SK-N-SH (cell line): ENCODE measurements at regions not wholly inside any gene's neighbourhood (a gene's known extent, or its start where the extent isn't known, plus 50 kb on each side); places are given as distances from the start of the nearest gene placed in this dataset.

ENCODE experiments used
- CTCF ChIA-PET: fragments of 300-600, 350-600 bp; formaldehyde crosslinking; extraction: SDS; loops from one replicate; lab custom pipeline; 2021; lab: Yijun Ruan, JAX
- POLR2A ChIA-PET: fragments of 350-600 bp; sonication (Branson Sonifier 250); formaldehyde crosslinking; extraction: SDS; loops from one replicate; lab custom pipeline; 2020; ENCODE audit warnings: antibody characterized with exemption, inconsistent platforms; lab: Yijun Ruan, JAX
- DNase-seq: peaks from one replicate; pipeline ENCODE4 v3.0.0; 2012
- H2AFZ ChIP-seq: fragments of 200-600 bp; sonication (generic); 2 replicates; pipeline ENCODE4 v1.8.1; 2016; ENCODE audit warnings: antibody characterized with exemption, mild to moderate bottlenecking, low read depth
- H3F3A ChIP-seq: fragments of 200-600 bp; sonication (generic); replicated peaks from 2 replicates; pipeline ENCODE3; 2016; ENCODE audit warnings: antibody characterized with exemption, mild to moderate bottlenecking; ENCODE audit not compliant: insufficient read depth
- H3K27ac ChIP-seq, 2 experiments: fragments of 200-500 bp in 1 of 2; fragments of 200-600 bp in 1 of 2; sonication (Bioruptor generic) in 1 of 2; sonication (generic), shearing (Covaris generic) in 1 of 2; 2 replicates each; pipeline versions ENCODE4 v1.5.1 to v1.6.1; 2014 to 2016; ENCODE audit warnings: low read depth in 2 of 2, inconsistent platforms in 1 of 2, low read length in 1 of 2, mild to moderate bottlenecking in 1 of 2, mixed read lengths in 1 of 2
- H3K27me3 ChIP-seq: fragments of 200-600 bp; sonication (generic), shearing (Covaris generic); 2 replicates; pipeline ENCODE4 v1.6.1; 2016; ENCODE audit warnings: mixed run types; ENCODE audit not compliant: insufficient read depth
- H3K36me3 ChIP-seq, 2 experiments: fragments of 200-500 bp in 1 of 2; fragments of 200-600 bp in 1 of 2; sonication (Bioruptor generic) in 1 of 2; sonication (generic) in 1 of 2; replicated peaks in 1 of 2; 2 replicates each; pipeline versions ENCODE3 to v1.5.1; 2014 to 2016; ENCODE audit warnings: low read length in 1 of 2, mild to moderate bottlenecking in 1 of 2; ENCODE audit not compliant: insufficient read depth in 2 of 2, control insufficient read depth in 1 of 2
- H3K4me1 ChIP-seq, 2 experiments: fragments of 200-500 bp in 1 of 2; fragments of 200-600 bp in 1 of 2; sonication (Bioruptor generic) in 1 of 2; sonication (generic), shearing (Covaris generic) in 1 of 2; 2 replicates each; pipeline versions ENCODE4 v1.5.1 to v1.6.1; 2014 to 2016; ENCODE audit warnings: low read depth in 1 of 2, low read length in 1 of 2, mixed run types in 1 of 2; ENCODE audit not compliant: insufficient read depth in 2 of 2, control insufficient read depth in 1 of 2
- H3K4me2 ChIP-seq: fragments of 200-600 bp; sonication (generic), shearing (Covaris generic); 2 replicates; pipeline ENCODE4 v1.6.1; 2017; ENCODE audit warnings: mixed run types
- H3K4me3 ChIP-seq, 2 experiments: fragments of 200-500 bp in 1 of 2; fragments of 200-600 bp in 1 of 2; sonication (Bioruptor generic) in 1 of 2; sonication (generic), shearing (Covaris generic) in 1 of 2; 2 replicates each; pipeline versions ENCODE4 v1.5.1 to v1.8.1; 2014 to 2016; ENCODE audit warnings: low read depth in 2 of 2, inconsistent platforms in 1 of 2, low read length in 1 of 2, mild to moderate bottlenecking in 1 of 2, mixed read lengths in 1 of 2, moderate library complexity in 1 of 2
- H3K79me2 ChIP-seq: fragments of 200-600 bp; sonication (generic); 2 replicates; pipeline ENCODE4 v1.8.1; 2017; ENCODE audit warnings: mild to moderate bottlenecking; ENCODE audit not compliant: insufficient read depth
- H3K9ac ChIP-seq: fragments of 200-600 bp; sonication (generic); 2 replicates; pipeline ENCODE4 v1.6.1; 2017; ENCODE audit warnings: mixed run types
- H3K9me2 ChIP-seq: fragments of 200-600 bp; sonication (generic); 2 replicates; pipeline ENCODE4 v1.6.1; 2017; ENCODE audit warnings: mixed run types
- H3K9me3 ChIP-seq: fragments of 200-600 bp; sonication (generic); 2 replicates; pipeline ENCODE4 v1.6.1; 2017; ENCODE audit warnings: mixed run types, mild to moderate bottlenecking, moderate library complexity
- H4K20me1 ChIP-seq: fragments of 200-600 bp; sonication (generic); 2 replicates; pipeline ENCODE4 v1.6.1; 2017; ENCODE audit warnings: mild to moderate bottlenecking, mixed run types; ENCODE audit not compliant: insufficient read depth
- EP300 ChIP-seq, 2 experiments: IDR thresholded peaks; 2 replicates each; pipeline versions ENCODE4 v1.4.0 to v1.6.1; 2012; ENCODE audit warnings: borderline replicate concordance in 1 of 2, low read depth in 1 of 2, low read length in 1 of 2
- FOSL2 ChIP-seq: IDR thresholded peaks from 2 replicates; pipeline ENCODE4 v1.4.0; 2012; ENCODE audit warnings: low read depth, mild to moderate bottlenecking, moderate library complexity, borderline replicate concordance
- GATA2 ChIP-seq: sonication (generic); formaldehyde crosslinking; IDR thresholded peaks from 2 replicates; pipeline ENCODE4 v1.5.0; 2020; ENCODE audit warnings: mild to moderate bottlenecking, missing genetic modification reagents
- MEF2A ChIP-seq: IDR thresholded peaks from 2 replicates; pipeline ENCODE4 v1.4.0; 2012; ENCODE audit warnings: low read depth, borderline replicate concordance
- MXI1 ChIP-seq: IDR thresholded peaks from 2 replicates; pipeline ENCODE4 v1.6.1; 2012; ENCODE audit warnings: mild to moderate bottlenecking, low read depth, low read length, improper control_type of control experiment
- NFIC ChIP-seq: IDR thresholded peaks from 2 replicates; pipeline ENCODE4 v1.4.0; 2012; ENCODE audit warnings: borderline replicate concordance
- NRF1 ChIP-seq: IDR thresholded peaks from 2 replicates; pipeline ENCODE4 v1.6.1; 2012; ENCODE audit warnings: low read depth, mild to moderate bottlenecking, low read length
- POLR2AphosphoS5 ChIP-seq: IDR thresholded peaks from 2 replicates; pipeline ENCODE4 v1.6.1; 2012; ENCODE audit warnings: low read depth, low read length
- TEAD4 ChIP-seq: IDR thresholded peaks from 2 replicates; pipeline ENCODE4 v1.4.0; 2012; ENCODE audit warnings: mild to moderate bottlenecking, borderline replicate concordance; ENCODE audit not compliant: insufficient read depth
- WGBS: methylation state at CpG from one replicate; pipeline ENCODE4 v1.1.6; 2017; ENCODE audit warnings: low lambda C conversion rate; 5-methylcytosine and 5-hydroxymethylcytosine counted together
- TF ChIP-seq, protein P1 (sequence below): IDR thresholded peaks from 2 replicates; pipeline ENCODE4 v1.4.0; 2012; ENCODE audit warnings: low read depth, borderline replicate concordance
- TF ChIP-seq, protein P2 (sequence below): IDR thresholded peaks from 2 replicates; pipeline ENCODE4 v1.4.0; 2012; ENCODE audit warnings: low read depth
- TF ChIP-seq, protein P3 (sequence below): fragments of 200-600 bp; sonication (generic); IDR thresholded peaks from 2 replicates; pipeline ENCODE4 v1.6.1; 2017; ENCODE audit warnings: antibody characterized with exemption, mild to moderate bottlenecking, moderate library complexity
- TF ChIP-seq, protein P4 (sequence below): fragments of 150-350 bp; IDR thresholded peaks from 2 replicates; pipeline ENCODE4 v1.6.1; 2017; ENCODE audit warnings: antibody characterized with exemption, low read length, low read depth, borderline replicate concordance
- TF ChIP-seq, protein P5 (sequence below): IDR thresholded peaks from 2 replicates; pipeline ENCODE4 v1.6.1; 2012; ENCODE audit warnings: mild to moderate bottlenecking, low read depth, low read length, moderate library complexity
- TF ChIP-seq, protein P6 (sequence below): IDR thresholded peaks from 2 replicates; pipeline ENCODE4 v1.4.0; 2012; ENCODE audit warnings: low read depth, borderline replicate concordance

DNA sequence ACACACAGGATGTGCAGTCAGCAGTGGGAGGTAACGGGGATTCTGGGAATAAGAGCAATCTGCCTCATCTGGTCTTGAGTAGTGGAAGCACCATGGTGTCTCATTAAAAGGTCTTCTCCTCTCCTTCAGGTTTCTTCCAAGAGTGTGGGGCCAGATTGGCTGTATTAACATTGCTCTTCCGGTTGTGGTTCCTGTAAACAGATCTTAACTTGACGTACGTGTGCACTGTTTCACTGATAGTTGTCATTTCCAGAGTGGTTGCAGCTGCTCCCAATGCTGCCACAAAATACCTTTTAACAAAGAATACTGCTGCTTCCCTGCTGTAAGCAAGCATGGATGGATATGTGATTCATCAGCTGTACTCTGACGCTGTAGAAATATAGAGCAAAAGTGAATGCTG lies 1443.4 kb upstream of the TENM3 start:
- Histone ChIP-seq H4K20me1 (no peaks in the 10 kb centered on the region), H3K4me3 (no peak overlapping the region), H3K79me2 (no peaks in the 10 kb centered on the region), H3K9ac (no peak overlapping the region), H3K9me2 (no peaks in the 10 kb centered on the region), H3K27ac (no peak overlapping the region), H3K27me3 (no peaks in the 10 kb centered on the region), H3F3A (no peaks in the 10 kb centered on the region), H3K4me2 (no peak overlapping the region), H3K36me3 (no peaks in the 10 kb centered on the region), H2AFZ (no peak overlapping the region), H3K4me1 (peaks cover 0 to 2% of the 10 kb centered on the region in 2 experiments; a peak in 1 of 4 replicates), H3K9me3 (no peaks in the 10 kb centered on the region)
- 56% methylated on average over 5 of the region's 5 CpGs for whole genome bisulfite sequencing
- no peak for TF ChIP-seq NFIC
- no peak for TF ChIP-seq TEAD4
- no peak for TF ChIP-seq FOSL2
- TF ChIP-seq POLR2AphosphoS5, result no peak
- TF ChIP-seq, protein P1, sequence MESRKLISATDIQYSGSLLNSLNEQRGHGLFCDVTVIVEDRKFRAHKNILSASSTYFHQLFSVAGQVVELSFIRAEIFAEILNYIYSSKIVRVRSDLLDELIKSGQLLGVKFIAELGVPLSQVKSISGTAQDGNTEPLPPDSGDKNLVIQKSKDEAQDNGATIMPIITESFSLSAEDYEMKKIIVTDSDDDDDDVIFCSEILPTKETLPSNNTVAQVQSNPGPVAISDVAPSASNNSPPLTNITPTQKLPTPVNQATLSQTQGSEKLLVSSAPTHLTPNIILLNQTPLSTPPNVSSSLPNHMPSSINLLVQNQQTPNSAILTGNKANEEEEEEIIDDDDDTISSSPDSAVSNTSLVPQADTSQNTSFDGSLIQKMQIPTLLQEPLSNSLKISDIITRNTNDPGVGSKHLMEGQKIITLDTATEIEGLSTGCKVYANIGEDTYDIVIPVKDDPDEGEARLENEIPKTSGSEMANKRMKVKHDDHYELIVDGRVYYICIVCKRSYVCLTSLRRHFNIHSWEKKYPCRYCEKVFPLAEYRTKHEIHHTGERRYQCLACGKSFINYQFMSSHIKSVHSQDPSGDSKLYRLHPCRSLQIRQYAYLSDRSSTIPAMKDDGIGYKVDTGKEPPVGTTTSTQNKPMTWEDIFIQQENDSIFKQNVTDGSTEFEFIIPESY, result no peak
- TF ChIP-seq, protein P2, sequence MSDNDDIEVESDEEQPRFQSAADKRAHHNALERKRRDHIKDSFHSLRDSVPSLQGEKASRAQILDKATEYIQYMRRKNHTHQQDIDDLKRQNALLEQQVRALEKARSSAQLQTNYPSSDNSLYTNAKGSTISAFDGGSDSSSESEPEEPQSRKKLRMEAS, result no peak
- TF ChIP-seq GATA2, result no peak
- TF ChIP-seq, protein P3, sequence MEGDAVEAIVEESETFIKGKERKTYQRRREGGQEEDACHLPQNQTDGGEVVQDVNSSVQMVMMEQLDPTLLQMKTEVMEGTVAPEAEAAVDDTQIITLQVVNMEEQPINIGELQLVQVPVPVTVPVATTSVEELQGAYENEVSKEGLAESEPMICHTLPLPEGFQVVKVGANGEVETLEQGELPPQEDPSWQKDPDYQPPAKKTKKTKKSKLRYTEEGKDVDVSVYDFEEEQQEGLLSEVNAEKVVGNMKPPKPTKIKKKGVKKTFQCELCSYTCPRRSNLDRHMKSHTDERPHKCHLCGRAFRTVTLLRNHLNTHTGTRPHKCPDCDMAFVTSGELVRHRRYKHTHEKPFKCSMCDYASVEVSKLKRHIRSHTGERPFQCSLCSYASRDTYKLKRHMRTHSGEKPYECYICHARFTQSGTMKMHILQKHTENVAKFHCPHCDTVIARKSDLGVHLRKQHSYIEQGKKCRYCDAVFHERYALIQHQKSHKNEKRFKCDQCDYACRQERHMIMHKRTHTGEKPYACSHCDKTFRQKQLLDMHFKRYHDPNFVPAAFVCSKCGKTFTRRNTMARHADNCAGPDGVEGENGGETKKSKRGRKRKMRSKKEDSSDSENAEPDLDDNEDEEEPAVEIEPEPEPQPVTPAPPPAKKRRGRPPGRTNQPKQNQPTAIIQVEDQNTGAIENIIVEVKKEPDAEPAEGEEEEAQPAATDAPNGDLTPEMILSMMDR, result no peak
- TF ChIP-seq MEF2A, result no peak
- CTCF ChIA-PET, result interaction anchor here (0.8 kb wide), 1 partner anchor 162 kb away, joined by 3 read pairs; no protein-coding TSS in a partner anchor
- POLR2A ChIA-PET, result no interaction called here
- no peak for DNase-seq

DNA sequence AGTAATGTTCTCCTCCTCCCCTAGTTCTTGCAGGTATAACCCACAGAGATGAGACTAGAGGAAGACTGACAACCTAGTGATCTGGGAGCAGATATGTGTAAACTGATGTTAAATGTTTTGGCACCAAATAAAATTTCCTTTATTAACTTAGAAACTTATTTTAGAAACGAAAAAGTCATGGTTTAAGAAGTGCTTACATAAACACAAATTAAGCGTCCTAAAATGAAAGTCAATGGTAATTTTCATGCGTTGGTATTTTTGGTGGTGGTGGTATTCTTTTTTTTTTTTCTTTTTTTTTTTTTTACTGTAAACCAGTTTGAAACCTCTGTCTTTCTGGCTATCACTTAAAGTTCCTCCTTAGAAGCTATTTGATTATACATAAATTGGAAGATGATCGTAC lies 1438.1 kb upstream of the TENM3 start:
- no peak overlapping the region for H3K4me2 ChIP-seq
- no peak overlapping the region for H3K27ac ChIP-seq
- no peak overlapping the region for H3K4me3 ChIP-seq
- ChIA-PET POLR2A (no interaction called here), CTCF (no interaction called here)
- H3K27me3 ChIP-seq, result no peaks in the 10 kb centered on the region
- H3F3A ChIP-seq, result no peaks in the 10 kb centered on the region
- DNase-seq, result no peak
- no peaks in the 10 kb centered on the region for H3K4me1 ChIP-seq
- 53% methylated on average over 4 of the region's 4 CpGs for WGBS
- no peaks in the 10 kb centered on the region for H3K9me3 ChIP-seq
- no peak overlapping the region for H2AFZ ChIP-seq
- H3K36me3 ChIP-seq, result no peaks in the 10 kb centered on the region
- no peak overlapping the region for H3K9ac ChIP-seq
- no peaks in the 10 kb centered on the region for H3K9me2 ChIP-seq
- H3K79me2 ChIP-seq, result no peaks in the 10 kb centered on the region
- no peaks in the 10 kb centered on the region for H4K20me1 ChIP-seq
- TF ChIP-seq MXI1 (no peak), MEF2A (no peak), EP300 (IDR thresholded peaks at IDR 0.05; ENCODE audit: borderline replicate concordance in 1 of 2, low read depth in 1 of 2, low read length in 1 of 2) (no peak), NRF1 (no peak)
- TF ChIP-seq, protein P4, sequence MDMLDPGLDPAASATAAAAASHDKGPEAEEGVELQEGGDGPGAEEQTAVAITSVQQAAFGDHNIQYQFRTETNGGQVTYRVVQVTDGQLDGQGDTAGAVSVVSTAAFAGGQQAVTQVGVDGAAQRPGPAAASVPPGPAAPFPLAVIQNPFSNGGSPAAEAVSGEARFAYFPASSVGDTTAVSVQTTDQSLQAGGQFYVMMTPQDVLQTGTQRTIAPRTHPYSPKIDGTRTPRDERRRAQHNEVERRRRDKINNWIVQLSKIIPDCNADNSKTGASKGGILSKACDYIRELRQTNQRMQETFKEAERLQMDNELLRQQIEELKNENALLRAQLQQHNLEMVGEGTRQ, result no peak
- TF ChIP-seq, protein P5, sequence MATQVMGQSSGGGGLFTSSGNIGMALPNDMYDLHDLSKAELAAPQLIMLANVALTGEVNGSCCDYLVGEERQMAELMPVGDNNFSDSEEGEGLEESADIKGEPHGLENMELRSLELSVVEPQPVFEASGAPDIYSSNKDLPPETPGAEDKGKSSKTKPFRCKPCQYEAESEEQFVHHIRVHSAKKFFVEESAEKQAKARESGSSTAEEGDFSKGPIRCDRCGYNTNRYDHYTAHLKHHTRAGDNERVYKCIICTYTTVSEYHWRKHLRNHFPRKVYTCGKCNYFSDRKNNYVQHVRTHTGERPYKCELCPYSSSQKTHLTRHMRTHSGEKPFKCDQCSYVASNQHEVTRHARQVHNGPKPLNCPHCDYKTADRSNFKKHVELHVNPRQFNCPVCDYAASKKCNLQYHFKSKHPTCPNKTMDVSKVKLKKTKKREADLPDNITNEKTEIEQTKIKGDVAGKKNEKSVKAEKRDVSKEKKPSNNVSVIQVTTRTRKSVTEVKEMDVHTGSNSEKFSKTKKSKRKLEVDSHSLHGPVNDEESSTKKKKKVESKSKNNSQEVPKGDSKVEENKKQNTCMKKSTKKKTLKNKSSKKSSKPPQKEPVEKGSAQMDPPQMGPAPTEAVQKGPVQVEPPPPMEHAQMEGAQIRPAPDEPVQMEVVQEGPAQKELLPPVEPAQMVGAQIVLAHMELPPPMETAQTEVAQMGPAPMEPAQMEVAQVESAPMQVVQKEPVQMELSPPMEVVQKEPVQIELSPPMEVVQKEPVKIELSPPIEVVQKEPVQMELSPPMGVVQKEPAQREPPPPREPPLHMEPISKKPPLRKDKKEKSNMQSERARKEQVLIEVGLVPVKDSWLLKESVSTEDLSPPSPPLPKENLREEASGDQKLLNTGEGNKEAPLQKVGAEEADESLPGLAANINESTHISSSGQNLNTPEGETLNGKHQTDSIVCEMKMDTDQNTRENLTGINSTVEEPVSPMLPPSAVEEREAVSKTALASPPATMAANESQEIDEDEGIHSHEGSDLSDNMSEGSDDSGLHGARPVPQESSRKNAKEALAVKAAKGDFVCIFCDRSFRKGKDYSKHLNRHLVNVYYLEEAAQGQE, result no peak
- TF ChIP-seq, protein P6, sequence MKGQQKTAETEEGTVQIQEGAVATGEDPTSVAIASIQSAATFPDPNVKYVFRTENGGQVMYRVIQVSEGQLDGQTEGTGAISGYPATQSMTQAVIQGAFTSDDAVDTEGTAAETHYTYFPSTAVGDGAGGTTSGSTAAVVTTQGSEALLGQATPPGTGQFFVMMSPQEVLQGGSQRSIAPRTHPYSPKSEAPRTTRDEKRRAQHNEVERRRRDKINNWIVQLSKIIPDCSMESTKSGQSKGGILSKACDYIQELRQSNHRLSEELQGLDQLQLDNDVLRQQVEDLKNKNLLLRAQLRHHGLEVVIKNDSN, result no peak
- TF ChIP-seq, protein P3, result no peak
